Loucy (cell line): ENCODE measurements at regions not wholly inside any gene's neighbourhood (a gene's known extent, or its start where the extent isn't known, plus 50 kb on each side); places are given as distances from the start of the nearest gene placed in this dataset.

Experiments
- H2AFZ ChIP-seq: fragments of 200-600 bp; sonication (generic); 2 replicates; pipeline ENCODE4 v1.6.0; 2016; ENCODE audit warnings: antibody characterized with exemption, mild to moderate bottlenecking, low read length, moderate library complexity
- H3F3A ChIP-seq: fragments of 200-600 bp; 2 replicates; pipeline ENCODE4 v1.6.0; 2016; ENCODE audit warnings: antibody characterized with exemption, low read depth, mild to moderate bottlenecking
- H3K27me3 ChIP-seq: fragments of 200-600 bp; sonication (generic); 2 replicates; pipeline ENCODE4 v1.6.1; 2014; ENCODE audit warnings: low read length, mild to moderate bottlenecking; ENCODE audit not compliant: insufficient read depth, poor library complexity, severe bottlenecking
- H3K36me3 ChIP-seq: fragments of 200-600 bp; sonication (generic); 2 replicates; pipeline ENCODE4 v1.6.1; 2016; ENCODE audit warnings: low read length; ENCODE audit not compliant: insufficient read depth
- H3K4me1 ChIP-seq: fragments of 200-600 bp; sonication (generic); 2 replicates; pipeline ENCODE4 v1.5.1; 2014; ENCODE audit warnings: low read length, mild to moderate bottlenecking; ENCODE audit not compliant: insufficient read depth, poor library complexity, severe bottlenecking
- H3K4me2 ChIP-seq: fragments of 200-600 bp; sonication (generic); 2 replicates; pipeline ENCODE4 v1.6.0; 2014; ENCODE audit warnings: antibody characterized with exemption, low read length, low read depth, mild to moderate bottlenecking; ENCODE audit not compliant: poor library complexity, severe bottlenecking
- H3K4me3 ChIP-seq: fragments of 200-600 bp; sonication (generic); 2 replicates; pipeline ENCODE4 v1.5.1; 2014; ENCODE audit warnings: low read length, mild to moderate bottlenecking, mixed read lengths; ENCODE audit not compliant: poor library complexity, severe bottlenecking
- H3K79me2 ChIP-seq: fragments of 200-600 bp; sonication (generic); 2 replicates; pipeline ENCODE4 v1.6.1; 2014; ENCODE audit warnings: low read length; ENCODE audit not compliant: insufficient read depth
- H3K9ac ChIP-seq: fragments of 200-600 bp; sonication (generic); 2 replicates; pipeline ENCODE4 v1.6.0; 2014; ENCODE audit warnings: mild to moderate bottlenecking, low read depth, low read length, moderate library complexity; ENCODE audit not compliant: poor library complexity, severe bottlenecking
- H3K9me2 ChIP-seq: fragments of 200-600 bp; sonication (generic); replicated peaks from 2 replicates; pipeline ENCODE4 v1.6.1; 2016; ENCODE audit warnings: low read depth, low read length, mixed read lengths
- H3K9me3 ChIP-seq: fragments of 200-600 bp; sonication (generic); 2 replicates; pipeline ENCODE4 v1.6.1; 2014; ENCODE audit warnings: mild to moderate bottlenecking, antibody characterized with exemption, low read length, low read depth; ENCODE audit not compliant: insufficient read depth
- H4K20me1 ChIP-seq: fragments of 200-600 bp; sonication (generic); 2 replicates; pipeline ENCODE4 v1.6.0; 2014; ENCODE audit warnings: antibody characterized with exemption, low read length, mild to moderate bottlenecking; ENCODE audit not compliant: insufficient read depth, poor library complexity, severe bottlenecking
- CTCF ChIP-seq: fragments of 200-600 bp; sonication (generic); conservative IDR thresholded peaks from 2 replicates; pipeline ENCODE4 v1.5.1; 2014; ENCODE audit warnings: mild to moderate bottlenecking, antibody characterized with exemption, low read length
- EZH2phosphoT487 ChIP-seq: fragments of 200-600 bp; IDR thresholded peaks from 2 replicates; pipeline ENCODE4 v1.6.1; 2018; ENCODE audit warnings: antibody characterized with exemption, mild to moderate bottlenecking, moderate library complexity, borderline replicate concordance

GRCh38 chr1:79959635-79960034, 953.1 kb upstream of the ADGRL4 start:
- no peak overlapping the region for H3K9ac ChIP-seq
- H2AFZ ChIP-seq, result no peak overlapping the region
- H3K27me3 ChIP-seq, result no peaks in the 10 kb centered on the region
- TF ChIP-seq EZH2phosphoT487 (no peak), CTCF (no peak)
- H3K4me1 ChIP-seq, result no peaks in the 10 kb centered on the region
- H3F3A ChIP-seq, result no peaks in the 10 kb centered on the region
- H3K4me2 ChIP-seq, result no peak overlapping the region
- H3K9me2 ChIP-seq, result no peaks in the 10 kb centered on the region
- no peak overlapping the region for H3K4me3 ChIP-seq
- H3K9me3 ChIP-seq, result peaks cover under 1% of the 10 kb centered on the region; the same call in 1 of the 2 replicates
- no peaks in the 10 kb centered on the region for H3K79me2 ChIP-seq
- H3K36me3 ChIP-seq, result no peaks in the 10 kb centered on the region
- no peaks in the 10 kb centered on the region for H4K20me1 ChIP-seq

- Histone ChIP-seq H3K4me1 (no peaks in the 10 kb centered on the region), H2AFZ (no peak overlapping the region), H3K27me3 (no peaks in the 10 kb centered on the region), H4K20me1 (no peaks in the 10 kb centered on the region), H3K36me3 (no peaks in the 10 kb centered on the region), H3F3A (no peaks in the 10 kb centered on the region), H3K79me2 (no peaks in the 10 kb centered on the region), H3K9me2 (no peaks in the 10 kb centered on the region), H3K4me3 (no peak overlapping the region), H3K4me2 (no peak overlapping the region), H3K9ac (no peak overlapping the region), H3K9me3 (peaks cover 3% of the 10 kb centered on the region; the same call in 1 of the 2 replicates)
- no peak for TF ChIP-seq EZH2phosphoT487
- no peak for TF ChIP-seq CTCF
Measured at GRCh38 chr1:79955966-79956365, 949.4 kb upstream of the ADGRL4 start.

- TF ChIP-seq EZH2phosphoT487, result no peak
- TF ChIP-seq CTCF, result no peak
- no peaks in the 10 kb centered on the region for H3K36me3 ChIP-seq
- H3K9me3 ChIP-seq, result peaks cover 3% of the 10 kb centered on the region; the same call in 1 of the 2 replicates
- no peaks in the 10 kb centered on the region for H4K20me1 ChIP-seq
- H3K27me3 ChIP-seq, result no peaks in the 10 kb centered on the region
- no peak overlapping the region for H2AFZ ChIP-seq
- H3K4me2 ChIP-seq, result no peak overlapping the region
- no peak overlapping the region for H3K9ac ChIP-seq
- H3K9me2 ChIP-seq, result no peaks in the 10 kb centered on the region
- no peaks in the 10 kb centered on the region for H3K4me1 ChIP-seq
- no peak overlapping the region for H3K4me3 ChIP-seq
- no peaks in the 10 kb centered on the region for H3F3A ChIP-seq
- no peaks in the 10 kb centered on the region for H3K79me2 ChIP-seq
Measured at GRCh38 chr1:79950511-79950910, 944.0 kb upstream of the ADGRL4 start.
